Left lobe of liver (tissue), 2 donors: ENCODE measurements at regions not wholly inside any gene's neighbourhood (a gene's known extent, or its start where the extent isn't known, plus 50 kb on each side); places are given as distances from the start of the nearest gene placed in this dataset.

Source experiments
- ATAC-seq: fragments of 200-7000 bp; cut with Tn5 transposase; one replicate; pipeline ENCODE4 v1.9.1; 2020; ENCODE audit warnings: mild to moderate bottlenecking, moderate library complexity
- DNase-seq: peaks from one replicate; pipeline ENCODE4 v3.0.0-alpha.2; 2020; ENCODE audit warnings: low spot score
- donor health status: DM: no; HTN: no; CAD: no; lungs with moderate emphysema.
- donor health status: DM: no; HTN: yes; CAD: no.

- no peak for ATAC-seq
- DNase-seq: no peak
Measured at GRCh38 chr12:116480210-116480810, 78.9 kb upstream of the MAP1LC3B2 start.

DNA sequence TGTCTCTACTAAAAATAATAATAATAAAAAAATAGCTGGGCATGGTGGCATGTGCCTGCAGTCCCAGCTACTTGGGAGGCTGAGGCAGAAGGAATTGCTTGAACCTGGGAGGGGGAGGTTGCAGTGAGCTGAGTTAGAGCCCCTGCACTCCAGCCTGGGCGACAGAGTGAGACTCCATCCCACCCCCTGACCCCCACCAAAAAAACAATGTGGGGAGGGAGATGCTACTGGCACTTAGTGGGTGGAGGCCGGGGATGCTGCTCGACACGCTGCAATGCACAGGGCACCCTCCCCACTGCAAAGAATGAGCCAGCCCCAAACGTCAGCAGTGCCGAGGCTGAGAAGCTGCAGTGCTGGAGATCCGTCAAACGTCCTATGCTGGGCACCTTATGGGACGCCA lies 77.5 kb upstream of the MAP1LC3B2 start:
- no peak for DNase-seq

DNA sequence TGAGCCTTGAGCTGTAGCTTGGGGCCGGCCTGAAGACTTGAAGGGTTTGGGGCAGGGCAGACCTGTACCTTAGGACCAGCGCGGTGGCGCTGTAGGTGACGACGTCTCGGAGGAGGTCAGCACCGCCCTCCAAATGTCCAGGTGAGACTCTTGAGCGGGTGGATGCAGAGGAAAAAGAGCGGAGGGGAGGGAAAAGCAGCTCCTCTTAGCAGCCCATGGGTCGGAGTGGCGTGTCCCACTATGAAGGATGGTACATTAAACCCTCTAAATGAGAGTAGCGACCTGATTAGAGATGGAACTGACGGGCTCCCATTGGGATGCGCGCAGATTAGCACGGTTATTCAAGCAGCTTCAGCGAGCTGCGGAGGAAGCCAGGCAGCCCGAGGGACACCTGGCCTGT lies 77.0 kb upstream of the MAP1LC3B2 start:
- DNase-seq (no peak), ATAC-seq (no peak)

More for the DNA sequence above, 77.5 kb upstream of the MAP1LC3B2 start:
- no peak for ATAC-seq

- ATAC-seq: no peak
- DNase-seq: no peak
Measured at GRCh38 chr12:116482859-116483258, 76.3 kb upstream of the MAP1LC3B2 start.

GRCh38 chr12:116483959-116484750 lies 75.0 kb upstream of the MAP1LC3B2 start:
- DNase-seq: no peak
- no peak for ATAC-seq

DNA sequence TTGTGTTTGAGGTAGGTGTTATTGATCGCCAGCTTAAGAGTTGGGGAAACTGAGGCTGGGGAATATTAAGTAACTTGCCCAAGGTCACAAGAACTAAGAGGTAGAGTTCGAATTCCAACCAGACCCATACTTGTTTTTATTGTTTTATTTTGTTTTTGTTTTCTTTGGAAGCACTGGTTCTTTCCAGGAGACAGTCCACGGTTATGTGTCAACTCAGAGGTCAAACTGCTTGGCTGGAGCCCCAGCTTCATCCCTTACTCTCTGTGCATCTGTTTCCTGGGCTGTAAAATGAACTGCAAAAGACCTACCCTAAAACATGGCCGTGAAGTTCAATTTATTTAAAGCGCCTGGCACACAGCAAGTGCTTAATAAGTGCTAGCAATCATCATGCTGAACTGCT lies 74.4 kb upstream of the MAP1LC3B2 start:
- peak; percentile 61 for ATAC-seq

GRCh38 chr12:116489116-116489515 lies 70.1 kb upstream of the MAP1LC3B2 start:
- ATAC-seq: no peak
- no peak for DNase-seq

More for the DNA sequence above, 74.4 kb upstream of the MAP1LC3B2 start:
- no peak for DNase-seq

- no peak for DNase-seq
- ATAC-seq: no peak
Measured at GRCh38 chr12:116490471-116490870, 68.7 kb upstream of the MAP1LC3B2 start.

GRCh38 chr12:116492703-116493324 lies 66.4 kb upstream of the MAP1LC3B2 start:
- ATAC-seq (no peak), DNase-seq (no peak)

- ATAC-seq (no peak), DNase-seq (no peak)
Measured at GRCh38 chr12:116495260-116495659, 63.9 kb upstream of the MAP1LC3B2 start.

GRCh38 chr12:116497051-116497591 lies 62.1 kb upstream of the MAP1LC3B2 start:
- ATAC-seq: no peak

DNA sequence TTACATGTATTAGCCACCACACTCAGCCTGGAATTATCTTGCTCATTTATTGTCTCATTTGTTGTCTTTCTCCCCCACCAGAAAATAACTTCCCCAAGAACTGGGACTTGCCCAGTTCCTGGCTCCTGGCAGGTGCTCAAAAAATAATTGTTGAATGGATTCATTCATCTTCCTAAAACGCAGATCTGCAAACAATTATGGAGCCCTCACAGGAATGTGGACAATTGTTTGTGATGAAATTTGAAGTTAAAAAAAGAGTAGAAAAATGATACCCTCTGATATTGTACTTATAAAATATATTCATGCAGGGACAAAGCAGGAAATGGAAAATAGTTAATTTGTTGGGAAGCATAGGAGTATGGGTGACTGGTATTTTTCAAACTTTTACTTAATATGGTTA lies 60.7 kb upstream of the MAP1LC3B2 start:
- no peak for DNase-seq
- ATAC-seq: no peak

More at GRCh38 chr12:116497051-116497591, 62.1 kb upstream of the MAP1LC3B2 start:
- no peak for DNase-seq

DNA sequence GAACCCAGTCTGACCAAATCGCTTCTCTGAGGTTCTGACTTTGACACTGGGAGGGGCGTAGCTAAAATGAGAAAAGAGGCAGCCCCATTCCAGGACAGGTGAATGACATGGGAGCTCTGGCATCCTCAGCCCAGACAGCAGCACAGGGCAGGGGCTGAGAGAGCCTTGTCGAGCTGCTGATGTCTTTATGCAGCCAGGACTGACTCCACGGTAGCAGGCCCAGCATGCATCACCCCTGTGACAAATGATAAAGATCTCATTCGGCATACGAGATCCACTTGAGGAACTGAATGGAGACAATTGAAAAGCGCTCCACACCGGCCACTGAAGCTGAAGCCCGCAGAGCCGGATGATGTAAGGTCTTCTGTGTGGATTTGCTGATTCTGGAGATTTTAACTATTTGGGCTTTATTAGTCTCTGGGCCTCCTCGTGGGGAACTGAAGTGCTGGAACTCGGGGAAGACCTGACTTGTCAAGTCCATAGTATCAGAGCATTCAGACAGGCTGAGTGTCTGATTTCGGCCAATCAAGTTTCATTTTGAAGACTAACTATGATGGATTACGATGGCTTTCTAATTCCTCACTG lies 56.9 kb upstream of the MAP1LC3B2 start:
- ATAC-seq (no peak), DNase-seq (no peak)

DNA sequence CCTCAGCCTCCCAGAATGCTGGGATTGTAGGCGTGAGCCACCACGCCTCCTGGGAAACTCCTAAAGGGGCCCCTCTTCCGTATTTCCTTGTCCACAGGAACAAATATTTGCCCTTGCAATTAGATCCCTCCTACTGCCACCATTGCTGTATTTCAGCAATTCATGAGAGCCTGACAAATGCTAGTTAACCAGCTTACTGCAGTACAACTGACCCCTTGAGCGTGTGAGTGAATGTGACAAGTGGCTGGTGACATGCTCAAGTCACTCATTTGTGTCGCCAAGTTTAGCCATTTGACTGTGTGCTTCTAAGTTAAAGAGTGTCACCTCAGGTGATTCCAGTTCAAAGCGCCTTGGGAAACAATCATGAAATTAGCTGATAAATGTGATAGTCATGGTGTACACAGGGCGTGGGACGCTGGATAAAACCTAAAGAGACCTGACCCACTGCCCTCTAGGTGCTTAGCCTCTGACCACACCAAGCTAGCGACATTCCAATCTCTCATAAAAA lies 56.1 kb upstream of the MAP1LC3B2 start:
- ATAC-seq (no peak), DNase-seq (no peak)

DNA sequence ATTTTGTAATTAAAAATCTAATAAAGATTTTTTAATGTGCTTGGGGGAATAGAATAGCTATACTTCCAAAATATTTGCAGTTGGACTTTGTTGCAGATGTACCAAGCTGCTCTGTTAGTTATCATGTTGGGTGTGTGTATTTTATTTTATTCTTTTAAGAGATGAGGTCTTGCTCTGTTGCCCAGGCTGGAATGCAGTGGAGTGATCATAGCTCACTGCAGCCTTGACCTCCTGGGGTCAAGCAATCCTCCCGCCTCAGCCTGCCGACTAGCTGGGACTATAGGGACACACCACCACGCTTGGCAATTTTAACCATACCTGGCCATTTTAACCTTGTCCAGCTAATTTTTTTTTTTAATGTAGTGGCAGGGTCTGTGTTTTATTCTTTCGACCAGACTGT lies 54.7 kb upstream of the MAP1LC3B2 start:
- no peak for ATAC-seq
- no peak for DNase-seq

DNA sequence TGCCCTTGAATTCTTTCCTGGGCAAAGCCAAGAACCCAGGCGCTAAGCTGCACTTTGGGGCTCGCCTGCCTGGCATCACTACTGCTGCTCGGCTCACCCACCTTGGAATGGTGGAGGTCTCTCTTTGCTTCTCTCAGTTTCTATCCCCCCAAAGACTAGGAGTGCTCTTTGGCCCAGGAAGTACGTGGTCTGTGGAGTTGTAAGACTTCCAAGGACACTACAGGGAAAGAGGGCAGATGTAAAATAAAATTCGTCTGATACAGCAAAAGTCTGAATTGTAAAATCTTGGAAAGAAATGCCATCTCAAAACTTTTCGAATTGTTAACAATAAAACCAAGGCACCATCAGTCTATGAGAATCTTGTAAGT lies 52.5 kb upstream of the MAP1LC3B2 start:
- DNase-seq (no peak), ATAC-seq (no peak)

GRCh38 chr12:116508145-116509121 lies 50.7 kb upstream of the MAP1LC3B2 start:
- no peak for DNase-seq
- peak; percentile 54 for ATAC-seq
